IMR-90 (cell line): ENCODE measurements at regions not wholly inside any gene's neighbourhood (a gene's known extent, or its start where the extent isn't known, plus 50 kb on each side); places are given as distances from the start of the nearest gene placed in this dataset.

Experiments
- ATAC-seq: fragments of 200-7000 bp; cut with Tn5 transposase; 2 replicates; pipeline ENCODE4 v1.9.1; 2020; ENCODE audit warnings: low read depth, mild to moderate bottlenecking, moderate library complexity
- BruUV-seq: library from RNA; stranded (reverse); fragments of 400-500 nt; replicated peaks from 2 replicates; lab custom pipeline; 2021; lab: Mats Ljungman, UMichigan
- CTCF ChIA-PET: fragments of 300-600 bp; formaldehyde crosslinking; extraction: SDS; loops from one replicate; lab custom pipeline; 2021; ENCODE audit warnings: antibody characterized with exemption; lab: Yijun Ruan, JAX
- POLR2A ChIA-PET: fragments of 300-600 bp; sonication (Branson Sonifier 250); formaldehyde crosslinking; loops from one replicate; lab custom pipeline; 2022; ENCODE audit warnings: antibody characterized with exemption; ENCODE audit not compliant: unreplicated experiment; lab: Charles Lee
- DNase-seq: peaks from one replicate; pipeline ENCODE4 v3.0.0; 2013
- H2AFZ ChIP-seq: replicated peaks from 2 replicates; pipeline ENCODE3; 2013; ENCODE audit warnings: low read length, mild to moderate bottlenecking; ENCODE audit not compliant: poor library complexity
- H2AK5ac ChIP-seq: 2 replicates; pipeline ENCODE4 v1.6.1; 2013; ENCODE audit warnings: low read depth, low read length, inconsistent platforms
- H2AK9ac ChIP-seq: replicated peaks from 2 replicates; pipeline ENCODE3; 2013; ENCODE audit warnings: mild to moderate bottlenecking, low read depth, low read length, moderate library complexity; ENCODE audit not compliant: poor library complexity
- H2BK120ac ChIP-seq: 2 replicates; pipeline ENCODE4 v1.6.1; 2013; ENCODE audit warnings: low read depth, low read length, inconsistent platforms
- H2BK15ac ChIP-seq: 3 replicates; pipeline ENCODE4 v1.6.1; 2013; ENCODE audit warnings: low read depth, low read length, inconsistent platforms
- H2BK20ac ChIP-seq: 2 replicates; pipeline ENCODE4 v1.6.1; 2013; ENCODE audit warnings: low read depth, mild to moderate bottlenecking, inconsistent platforms, low read length, moderate library complexity
- H2BK5ac ChIP-seq: 2 replicates; pipeline ENCODE4 v1.6.1; 2013; ENCODE audit warnings: mild to moderate bottlenecking, low read depth, low read length, inconsistent platforms; ENCODE audit not compliant: poor library complexity, severe bottlenecking
- H3K14ac ChIP-seq: replicated peaks from 2 replicates; pipeline ENCODE4 v1.6.1; 2013; ENCODE audit warnings: low read depth, low read length, inconsistent platforms
- H3K18ac ChIP-seq: 2 replicates; pipeline ENCODE4 v1.6.1; 2013; ENCODE audit warnings: low read depth, low read length, control low read depth
- H3K23ac ChIP-seq: 2 replicates; pipeline ENCODE4 v1.6.1; 2013; ENCODE audit warnings: low read depth, low read length, inconsistent platforms
- H3K27ac ChIP-seq: 2 replicates; pipeline ENCODE4 v1.5.1; 2013; ENCODE audit warnings: mild to moderate bottlenecking, control low read depth, low read length; ENCODE audit not compliant: insufficient read depth
- H3K27me3 ChIP-seq: 2 replicates; pipeline ENCODE4 v1.6.1; 2013; ENCODE audit warnings: low read length; ENCODE audit not compliant: control insufficient read depth, insufficient read depth
- H3K36me3 ChIP-seq: 2 replicates; pipeline ENCODE4 v1.6.1; 2013; ENCODE audit warnings: low read length, mixed read lengths; ENCODE audit not compliant: control insufficient read depth, insufficient read depth
- H3K4ac ChIP-seq: 2 replicates; pipeline ENCODE4 v1.6.1; 2013; ENCODE audit warnings: low read depth, low read length, inconsistent platforms
- H3K4me1 ChIP-seq: 2 replicates; pipeline ENCODE4 v1.6.1; 2013; ENCODE audit warnings: low read length, mixed read lengths; ENCODE audit not compliant: control insufficient read depth, insufficient read depth
- H3K4me2 ChIP-seq: 2 replicates; pipeline ENCODE4 v1.6.1; 2013; ENCODE audit warnings: low read depth, mild to moderate bottlenecking, control low read depth, low read length, moderate library complexity
- H3K4me3 ChIP-seq: 2 replicates; pipeline ENCODE4 v1.5.1; 2013; ENCODE audit warnings: low read depth, mild to moderate bottlenecking, control low read depth, low read length, moderate library complexity; ENCODE audit not compliant: insufficient read depth
- H3K56ac ChIP-seq: 2 replicates; pipeline ENCODE4 v1.6.1; 2013; ENCODE audit warnings: low read length, inconsistent platforms; ENCODE audit not compliant: insufficient read depth; ENCODE audit errors: extremely low read depth
- H3K79me1 ChIP-seq, 2 experiments: 2 replicates each; pipeline ENCODE4 v1.6.1; 2013; ENCODE audit warnings: low read length in 2 of 2, inconsistent platforms in 1 of 2, low read depth in 1 of 2
- H3K9ac ChIP-seq: 2 replicates; pipeline ENCODE4 v1.6.1; 2013; ENCODE audit warnings: low read depth, low read length, control low read depth
- H3K9me1 ChIP-seq: 2 replicates; pipeline ENCODE4 v1.6.1; 2013; ENCODE audit warnings: low read length, inconsistent platforms; ENCODE audit not compliant: insufficient read depth
- H3K9me3 ChIP-seq: 2 replicates; pipeline ENCODE4 v1.6.1; 2013; ENCODE audit warnings: low read length; ENCODE audit not compliant: control insufficient read depth, insufficient read depth
- H4K20me1 ChIP-seq: 2 replicates; pipeline ENCODE4 v1.6.1; 2013; ENCODE audit warnings: low read length, inconsistent platforms; ENCODE audit not compliant: insufficient read depth
- H4K5ac ChIP-seq: 2 replicates; pipeline ENCODE4 v1.6.1; 2013; ENCODE audit warnings: mild to moderate bottlenecking, low read depth, low read length, control low read depth
- H4K8ac ChIP-seq, 2 experiments: 2 replicates each; pipeline ENCODE4 v1.6.1; 2013; ENCODE audit warnings: low read depth in 2 of 2, low read length in 2 of 2, control low read depth in 1 of 2, inconsistent platforms in 1 of 2
- H4K91ac ChIP-seq: 2 replicates; pipeline ENCODE4 v1.6.1; 2013; ENCODE audit warnings: low read depth, low read length, inconsistent platforms; ENCODE audit not compliant: insufficient read depth
- BHLHE40 ChIP-seq: fragments of 150-350 bp; IDR thresholded peaks from 2 replicates; pipeline ENCODE4 v1.6.1; 2016; ENCODE audit warnings: mild to moderate bottlenecking, low read depth, low read length
- CEBPB ChIP-seq: IDR thresholded peaks from 2 replicates; pipeline ENCODE4 v1.6.1; 2012; ENCODE audit warnings: low read depth, low read length, improper control_type of control experiment
- CTCF ChIP-seq: conservative IDR thresholded peaks from 2 replicates; pipeline ENCODE4 v1.5.1; 2012; ENCODE audit warnings: mild to moderate bottlenecking, low read depth, low read length, improper control_type of control experiment
- ELK1 ChIP-seq: fragments of 150-350 bp; IDR thresholded peaks from 2 replicates; pipeline ENCODE4 v1.6.1; 2016; ENCODE audit warnings: low read depth, mild to moderate bottlenecking, low read length, moderate library complexity, borderline replicate concordance
- FOS ChIP-seq: fragments of 150-350 bp; IDR thresholded peaks from 2 replicates; pipeline ENCODE4 v1.6.1; 2016; ENCODE audit warnings: low read depth, low read length
- MAZ ChIP-seq: IDR thresholded peaks from 2 replicates; pipeline ENCODE4 v1.6.1; 2012; ENCODE audit warnings: low read depth, mild to moderate bottlenecking, low read length, improper control_type of control experiment, moderate library complexity, borderline replicate concordance
- MXI1 ChIP-seq: IDR thresholded peaks from 2 replicates; pipeline ENCODE4 v1.6.1; 2012; ENCODE audit warnings: low read depth, mild to moderate bottlenecking, low read length, moderate library complexity, borderline replicate concordance
- NFE2L2 ChIP-seq: fragments of 150-350 bp; IDR thresholded peaks from 2 replicates; pipeline ENCODE4 v1.6.1; 2016; ENCODE audit warnings: low read depth, mild to moderate bottlenecking, low read length
- POLR2A ChIP-seq: IDR thresholded peaks from 2 replicates; pipeline ENCODE4 v1.6.1; 2012; ENCODE audit warnings: mild to moderate bottlenecking, low read depth, low read length
- RCOR1 ChIP-seq: IDR thresholded peaks from 2 replicates; pipeline ENCODE4 v1.6.1; 2012; ENCODE audit warnings: mild to moderate bottlenecking, low read length, improper control_type of control experiment; ENCODE audit not compliant: insufficient replicate concordance
- RFX5 ChIP-seq: IDR thresholded peaks from 2 replicates; pipeline ENCODE4 v1.8.0; 2012; ENCODE audit warnings: low read depth, mild to moderate bottlenecking, low read length, moderate library complexity
- SMC3 ChIP-seq: fragments of 150-350 bp; IDR thresholded peaks from 2 replicates; pipeline ENCODE4 v1.6.1; 2016; ENCODE audit warnings: low read depth, mild to moderate bottlenecking, antibody characterized with exemption, low read length, moderate library complexity
- USF2 ChIP-seq: fragments of 150-350 bp; IDR thresholded peaks from 2 replicates; pipeline ENCODE4 v1.6.1; 2017; ENCODE audit warnings: mild to moderate bottlenecking, antibody characterized with exemption, low read length, low read depth
- WGBS, 2 experiments: methylation state at CpG; one replicate each; pipeline versions ENCODE4 v1.1.5 to v1.1.7; 2013; ENCODE audit warnings: missing lambda C conversion rate in 2 of 2; ENCODE audit not compliant: insufficient read length in 1 of 2; ENCODE audit errors: extremely low coverage in 2 of 2; 5-methylcytosine and 5-hydroxymethylcytosine counted together
- dilution Hi-C: fragments of 300-500 bp; cut with HindIII; formaldehyde crosslinking; loops from one replicate; pipeline ENCODE4 v1.14.3; 2018; ENCODE audit warnings: low sequenced_read_pairs; ENCODE audit not compliant: unreplicated experiment
- in situ Hi-C: fragments of 300-500 bp; cut with MboI; formaldehyde crosslinking; loops from 3 replicates; pipeline ENCODE4 v1.14.3; 2019; ENCODE audit warnings: low sequenced_read_pairs, inconsistent platforms, mixed read lengths
- intact Hi-C: fragments of 100-400 bp; cut with micrococcal nuclease; formaldehyde crosslinking; loops from 2 replicates; pipeline ENCODE4 v1.10.0; 2022

- no CpG with 5 or more reads among the region's 3 CpGs for WGBS, 2 experiments
- BruUV-seq = no TSS peak
- ChIA-PET POLR2A (no interaction called here), CTCF (interaction anchor here (1.1 kb wide), 1 partner anchor 17 kb away, joined by 3 read pairs; no protein-coding TSS in a partner anchor)
- ATAC-seq (peak; percentile 10; the same call in 1 of the 2 replicates), DNase-seq (peak; percentile 6)
- H3K36me3 ChIP-seq = no peaks in the 10 kb centered on the region
- in situ Hi-C loops (no loop called here), dilution Hi-C loops (no loop called here), intact Hi-C loops (no loop called here)
- H3K18ac ChIP-seq = peak overlapping the region; percentile 54
- H3K4me2 ChIP-seq = no peak overlapping the region
- H3K56ac ChIP-seq = no peak overlapping the region
- H3K27me3 ChIP-seq = no peaks in the 10 kb centered on the region
- H2BK5ac ChIP-seq = no peak overlapping the region
- no peak overlapping the region for H2AK9ac ChIP-seq
- H3K4me3 ChIP-seq = no peak overlapping the region
- H3K4me1 ChIP-seq = peaks cover 19% of the 10 kb centered on the region
- peak overlapping the region; percentile 73 for H2AK5ac ChIP-seq
- peak overlapping the region; percentile 62; the same call in 1 of the 2 replicates for H2BK20ac ChIP-seq
- H4K8ac ChIP-seq = peak overlapping the region in 1 of 2 experiments; percentile 54; a peak in 1 of 4 replicates
- peak overlapping the region; percentile 61; the same call in 1 of the 2 replicates for H4K5ac ChIP-seq
- H3K27ac ChIP-seq = peak overlapping the region; percentile 66; the same call in 1 of the 2 replicates
- H3K9ac ChIP-seq = no peak overlapping the region
- no peaks in the 10 kb centered on the region; the same call in 1 of the 2 replicates for H4K20me1 ChIP-seq
- no peak overlapping the region for H2AFZ ChIP-seq
- H2BK15ac ChIP-seq = peak overlapping the region; percentile 63; the same call in 2 of the 3 replicates
- peak overlapping the region; percentile 66; the same call in 1 of the 2 replicates for H3K4ac ChIP-seq
- H3K9me3 ChIP-seq = no peaks in the 10 kb centered on the region
- peak overlapping the region; percentile 83; the same call in 1 of the 2 replicates for H2BK120ac ChIP-seq
- 0 out of 2 replicates have a peak overlapping the region, but pooled peaks have one; percentile 24 for H3K23ac ChIP-seq
- H3K14ac ChIP-seq = peak overlapping the region; percentile 50; the same call in 1 of the 2 replicates
- H3K9me1 ChIP-seq = peaks cover 5% of the 10 kb centered on the region; the same call in 1 of the 2 replicates
- H3K79me1 ChIP-seq = peaks cover 0 to 33% of the 10 kb centered on the region in 2 experiments; a peak in 2 of 4 replicates
- H4K91ac ChIP-seq = peak overlapping the region; percentile 1; the same call in 1 of the 2 replicates
- TF ChIP-seq MXI1 (no peak), CTCF (no peak), RFX5 (no peak), CEBPB (no peak), POLR2A (no peak), RCOR1 (no peak), ELK1 (no peak), SMC3 (no peak), MAZ (no peak), USF2 (no peak), BHLHE40 (no peak), FOS (no peak), NFE2L2 (no peak)
Observed at GRCh38 chr5:54676481-54677340, 159.2 kb downstream of the SNX18 start.
